CD14-positive monocyte (primary cell): ENCODE measurements at regions not wholly inside any gene's neighbourhood (a gene's known extent, or its start where the extent isn't known, plus 50 kb on each side); places are given as distances from the start of the nearest gene placed in this dataset.

ENCODE experiments used
- DNase-seq, 3 donors: peaks; one replicate each; pipeline ENCODE4 v3.0.0-alpha.2; 2011 to 2022
- H2AFZ ChIP-seq: 2 replicates; pipeline ENCODE4 v1.6.0; 2012; ENCODE audit warnings: mild to moderate bottlenecking, low read depth, low read length, inconsistent platforms; ENCODE audit not compliant: insufficient read depth, poor library complexity, severe bottlenecking
- H3K27ac ChIP-seq, 2 donors: 1 replicate in 1 of 2; 2 replicates in 1 of 2; pipeline ENCODE4 v1.5.1; 2012 to 2013; ENCODE audit warnings: low read length in 2 of 2, control low read depth in 1 of 2, inconsistent platforms in 1 of 2, low read depth in 1 of 2, mild to moderate bottlenecking in 1 of 2
- H3K27me3 ChIP-seq, 2 donors: one replicate each; pipeline versions ENCODE4 v1.6.0 to v1.6.1; 2011 to 2013; ENCODE audit warnings: low read length in 2 of 2; ENCODE audit not compliant: control insufficient read depth in 2 of 2, insufficient read depth in 2 of 2
- H3K36me3 ChIP-seq, 2 donors: replicated peaks in 1 of 2; 1 replicate in 1 of 2; 2 replicates in 1 of 2; pipeline versions ENCODE4 v1.5.1 to v1.6.1; 2012 to 2013; ENCODE audit warnings: low read length in 2 of 2, control low read depth in 1 of 2, inconsistent platforms in 1 of 2, mild to moderate bottlenecking in 1 of 2; ENCODE audit not compliant: insufficient read depth in 2 of 2, control insufficient read depth in 1 of 2
- H3K4me1 ChIP-seq, 2 donors: 1 replicate in 1 of 2; 2 replicates in 1 of 2; pipeline versions ENCODE4 v1.5.1 to v1.6.1; 2012 to 2013; ENCODE audit warnings: low read length in 2 of 2, control low read depth in 1 of 2, inconsistent platforms in 1 of 2, mild to moderate bottlenecking in 1 of 2, moderate library complexity in 1 of 2; ENCODE audit not compliant: insufficient read depth in 2 of 2, control insufficient read depth in 1 of 2
- H3K4me2 ChIP-seq: replicated peaks from 2 replicates; pipeline ENCODE3; 2012; ENCODE audit warnings: low read length, moderate library complexity, mild to moderate bottlenecking; ENCODE audit not compliant: poor library complexity, severe bottlenecking; ENCODE audit errors: extremely low read depth
- H3K4me3 ChIP-seq, 3 experiments: fragments of 200-600 bp in 1 of 3; sonication (generic) in 1 of 3; replicated peaks in 1 of 3; 1 replicate in 2 of 3; 2 replicates in 1 of 3; pipeline ENCODE4 v1.5.1; 2011 to 2013; ENCODE audit warnings: low read length in 3 of 3, mild to moderate bottlenecking in 3 of 3, control low read depth in 2 of 3, low read depth in 2 of 3, inconsistent platforms in 1 of 3, moderate library complexity in 1 of 3
- H3K79me2 ChIP-seq: 2 replicates; pipeline ENCODE4 v1.6.0; 2012; ENCODE audit warnings: mild to moderate bottlenecking, control low read depth, inconsistent platforms, low read length, moderate library complexity; ENCODE audit not compliant: insufficient read depth
- H3K9ac ChIP-seq: 2 replicates; pipeline ENCODE4 v1.6.0; 2017; ENCODE audit warnings: low read length, mild to moderate bottlenecking; ENCODE audit not compliant: insufficient read depth, poor library complexity, severe bottlenecking
- H3K9me3 ChIP-seq, 2 donors: replicated peaks in 1 of 2; 1 replicate in 1 of 2; 2 replicates in 1 of 2; pipeline versions ENCODE4 v1.5.1 to v1.6.1; 2012 to 2013; ENCODE audit warnings: low read length in 2 of 2, control low read depth in 1 of 2; ENCODE audit not compliant: control insufficient read depth in 1 of 2, insufficient read depth in 1 of 2
- H4K20me1 ChIP-seq: 2 replicates; pipeline ENCODE4 v1.6.0; 2012; ENCODE audit warnings: mild to moderate bottlenecking, low read length, control low read depth, moderate library complexity; ENCODE audit not compliant: insufficient read depth
- H3K27ac Mint-ChIP-seq, 7 donors: one replicate each; pipeline ENCODE4 v1.8.0; 2020; ENCODE audit warnings: mild to moderate bottlenecking in 7 of 7, mixed read lengths in 7 of 7, moderate library complexity in 6 of 7, inconsistent platforms in 2 of 7
- H3K27me3 Mint-ChIP-seq, 3 donors: one replicate each; pipeline ENCODE4 v1.8.0; 2021 to 2022; ENCODE audit warnings: low read depth in 3 of 3, mild to moderate bottlenecking in 3 of 3, mixed read lengths in 3 of 3, moderate library complexity in 3 of 3, inconsistent platforms in 1 of 3
- H3K36me3 Mint-ChIP-seq, 2 donors: one replicate each; pipeline ENCODE4 v1.8.0; 2020; ENCODE audit warnings: mixed read lengths in 2 of 2, inconsistent platforms in 1 of 2, mild to moderate bottlenecking in 1 of 2
- H3K4me1 Mint-ChIP-seq: one replicate; pipeline ENCODE4 v1.8.0; 2020; ENCODE audit warnings: mild to moderate bottlenecking, mixed read lengths
- H3K4me3 Mint-ChIP-seq, 2 donors: one replicate each; pipeline ENCODE4 v1.8.0; 2020; ENCODE audit warnings: mild to moderate bottlenecking in 2 of 2, mixed read lengths in 2 of 2, moderate library complexity in 1 of 2
- H3K9me3 Mint-ChIP-seq, 7 donors: one replicate each; pipeline ENCODE4 v1.8.0; 2020 to 2022; ENCODE audit warnings: mixed read lengths in 7 of 7, mild to moderate bottlenecking in 6 of 7, moderate library complexity in 6 of 7, inconsistent platforms in 2 of 7
- WGBS: methylation state at CpG from one replicate; pipeline ENCODE4 v1.1.5; 2013; ENCODE audit warnings: missing lambda C conversion rate; ENCODE audit not compliant: insufficient coverage; 5-methylcytosine and 5-hydroxymethylcytosine counted together
- intact Hi-C, 2 donors: fragments of 100-400 bp; cut with micrococcal nuclease; formaldehyde crosslinking; loops; one replicate each; pipeline versions ENCODE4 v1.15.0 to v1.15.1; 2023
- TF ChIP-seq, protein P1 (sequence below): fragments of 200-600 bp; IDR thresholded peaks from one replicate; pipeline ENCODE4 v1.8.0; 2022; ENCODE audit warnings: antibody characterized with exemption, mild to moderate bottlenecking

DNA sequence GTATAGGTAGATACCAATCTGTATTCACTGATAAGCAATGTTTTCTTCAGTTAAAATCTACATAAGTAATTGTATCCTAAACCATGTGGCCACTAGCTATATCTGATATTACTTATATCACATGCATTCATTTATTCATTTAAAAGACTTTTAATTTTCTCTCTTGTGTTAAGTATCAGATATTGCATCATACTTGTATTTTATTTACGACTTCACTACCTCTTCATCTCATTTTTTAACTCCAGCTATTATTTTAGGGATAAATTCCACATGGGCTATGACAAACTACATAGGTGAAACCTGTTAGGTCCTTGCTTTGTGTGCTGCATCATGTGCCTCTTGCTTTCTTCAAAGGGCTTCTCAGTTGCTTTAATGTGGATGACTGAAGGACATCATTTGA, 1018.3 kb downstream of the ZPLD1 start:
- Mint-ChIP-seq H3K4me3 (no peak overlapping the region), H3K27me3 (no peaks in the 10 kb centered on the region), H3K4me1 (no peaks in the 10 kb centered on the region), H3K27ac (no peak overlapping the region), H3K9me3 (peaks cover 0 to 7% (median 4%) of the 10 kb centered on the region in 7 donors), H3K36me3 (no peaks in the 10 kb centered on the region)
- no peaks in the 10 kb centered on the region for H3K79me2 ChIP-seq
- no peak overlapping the region for H3K4me3 ChIP-seq
- H3K4me1 ChIP-seq: no peaks in the 10 kb centered on the region
- no peak overlapping the region for H3K4me2 ChIP-seq
- H3K27me3 ChIP-seq: no peaks in the 10 kb centered on the region
- no peaks in the 10 kb centered on the region for H4K20me1 ChIP-seq
- H3K9me3 ChIP-seq: peaks cover 0 to 4% of the 10 kb centered on the region in 2 donors
- no peak overlapping the region for H2AFZ ChIP-seq
- intact Hi-C loops: no loop called here
- no peak overlapping the region for H3K9ac ChIP-seq
- DNase-seq: no peak
- TF ChIP-seq, protein P1, sequence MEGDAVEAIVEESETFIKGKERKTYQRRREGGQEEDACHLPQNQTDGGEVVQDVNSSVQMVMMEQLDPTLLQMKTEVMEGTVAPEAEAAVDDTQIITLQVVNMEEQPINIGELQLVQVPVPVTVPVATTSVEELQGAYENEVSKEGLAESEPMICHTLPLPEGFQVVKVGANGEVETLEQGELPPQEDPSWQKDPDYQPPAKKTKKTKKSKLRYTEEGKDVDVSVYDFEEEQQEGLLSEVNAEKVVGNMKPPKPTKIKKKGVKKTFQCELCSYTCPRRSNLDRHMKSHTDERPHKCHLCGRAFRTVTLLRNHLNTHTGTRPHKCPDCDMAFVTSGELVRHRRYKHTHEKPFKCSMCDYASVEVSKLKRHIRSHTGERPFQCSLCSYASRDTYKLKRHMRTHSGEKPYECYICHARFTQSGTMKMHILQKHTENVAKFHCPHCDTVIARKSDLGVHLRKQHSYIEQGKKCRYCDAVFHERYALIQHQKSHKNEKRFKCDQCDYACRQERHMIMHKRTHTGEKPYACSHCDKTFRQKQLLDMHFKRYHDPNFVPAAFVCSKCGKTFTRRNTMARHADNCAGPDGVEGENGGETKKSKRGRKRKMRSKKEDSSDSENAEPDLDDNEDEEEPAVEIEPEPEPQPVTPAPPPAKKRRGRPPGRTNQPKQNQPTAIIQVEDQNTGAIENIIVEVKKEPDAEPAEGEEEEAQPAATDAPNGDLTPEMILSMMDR: no peak
- no CpG with 5 or more reads among the region's 1 CpG for WGBS
- H3K36me3 ChIP-seq: no peaks in the 10 kb centered on the region
- H3K27ac ChIP-seq: no peak overlapping the region

DNA sequence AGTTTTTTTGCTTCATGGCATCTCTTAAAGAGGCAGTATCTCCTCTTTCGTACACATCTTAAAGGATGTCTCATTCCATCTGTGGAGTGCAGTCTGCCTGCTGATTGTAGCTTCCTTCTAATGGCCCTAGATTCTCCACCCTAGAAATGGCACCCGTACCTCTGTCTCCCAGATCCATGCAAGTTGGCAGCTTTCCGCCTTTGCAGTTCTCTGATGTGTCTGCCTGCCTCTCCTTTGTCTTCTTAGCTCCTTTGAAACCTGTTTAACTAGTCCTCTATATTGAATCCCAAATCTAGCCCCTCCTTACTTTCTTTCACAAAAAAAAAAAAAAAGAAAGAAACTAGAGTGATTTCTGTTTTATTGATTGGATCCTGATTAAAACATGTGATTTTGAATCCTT, 1025.0 kb downstream of the ZPLD1 start:
- Histone ChIP-seq H3K27me3 (no peaks in the 10 kb centered on the region), H3K36me3 (no peaks in the 10 kb centered on the region), H3K9ac (no peak overlapping the region), H3K9me3 (peaks cover 0 to 4% of the 10 kb centered on the region in 2 donors), H3K4me2 (no peak overlapping the region), H3K4me3 (no peak overlapping the region), H3K79me2 (no peaks in the 10 kb centered on the region), H2AFZ (no peak overlapping the region), H4K20me1 (no peaks in the 10 kb centered on the region), H3K4me1 (no peaks in the 10 kb centered on the region), H3K27ac (no peak overlapping the region)
- no peak overlapping the region for H3K4me3 Mint-ChIP-seq
- no peaks in the 10 kb centered on the region for H3K36me3 Mint-ChIP-seq
- intact Hi-C loops: no loop called here
- TF ChIP-seq, protein P1: no peak
- peaks cover 0 to 12% (median 5%) of the 10 kb centered on the region in 7 donors for H3K9me3 Mint-ChIP-seq
- H3K27ac Mint-ChIP-seq: no peak overlapping the region
- no peak for DNase-seq
- no peaks in the 10 kb centered on the region for H3K4me1 Mint-ChIP-seq
- peaks cover 0 to 2% (median 0%) of the 10 kb centered on the region in 3 donors for H3K27me3 Mint-ChIP-seq
- 79% methylated on average over 3 of the region's 3 CpGs for WGBS
